ENCODE measurements at regions not wholly inside any gene's neighbourhood (a gene's known extent, or its start where the extent isn't known, plus 50 kb on each side); places are given as distances from the start of the nearest gene placed in this dataset.
A peak's percentile ranks its signal among the peaks of the same experiment; 100 is the strongest.

GRCh38 chr4:100695871-100696270 is 178.0 kb upstream of the EMCN start:
- 74 to 88% methylated on average over 1 of the region's 1 CpG for WGBS, 2 donors
- DNase-seq (no peak), ATAC-seq (ENCODE audit: insufficient read depth, low FRiP score) (no peak)
- Histone ChIP-seq H3K27ac (ENCODE audit: low read depth in 1 of 2, low read length in 1 of 2) (no peak overlapping the region), H3K4me3 (no peak overlapping the region), H3K9ac (ENCODE audit: insufficient read depth in 1 of 2, low read length in 2 of 2) (no peak overlapping the region), H3K36me3 (ENCODE audit: control insufficient read depth in 4 of 4, insufficient read depth in 4 of 4, low read length in 4 of 4) (no peaks in the 10 kb centered on the region), H3K27me3 (ENCODE audit: control insufficient read depth in 3 of 3, insufficient read depth in 3 of 3, low read length in 2 of 3) (no peaks in the 10 kb centered on the region), H3K9me3 (ENCODE audit: control insufficient read depth in 4 of 4, insufficient read depth in 3 of 4, low read length in 3 of 4) (no peaks in the 10 kb centered on the region), H3K4me1 (ENCODE audit: control insufficient read depth in 5 of 5, insufficient read depth in 5 of 5, low read length in 5 of 5) (no peaks in the 10 kb centered on the region)
- TF ChIP-seq, protein P1, sequence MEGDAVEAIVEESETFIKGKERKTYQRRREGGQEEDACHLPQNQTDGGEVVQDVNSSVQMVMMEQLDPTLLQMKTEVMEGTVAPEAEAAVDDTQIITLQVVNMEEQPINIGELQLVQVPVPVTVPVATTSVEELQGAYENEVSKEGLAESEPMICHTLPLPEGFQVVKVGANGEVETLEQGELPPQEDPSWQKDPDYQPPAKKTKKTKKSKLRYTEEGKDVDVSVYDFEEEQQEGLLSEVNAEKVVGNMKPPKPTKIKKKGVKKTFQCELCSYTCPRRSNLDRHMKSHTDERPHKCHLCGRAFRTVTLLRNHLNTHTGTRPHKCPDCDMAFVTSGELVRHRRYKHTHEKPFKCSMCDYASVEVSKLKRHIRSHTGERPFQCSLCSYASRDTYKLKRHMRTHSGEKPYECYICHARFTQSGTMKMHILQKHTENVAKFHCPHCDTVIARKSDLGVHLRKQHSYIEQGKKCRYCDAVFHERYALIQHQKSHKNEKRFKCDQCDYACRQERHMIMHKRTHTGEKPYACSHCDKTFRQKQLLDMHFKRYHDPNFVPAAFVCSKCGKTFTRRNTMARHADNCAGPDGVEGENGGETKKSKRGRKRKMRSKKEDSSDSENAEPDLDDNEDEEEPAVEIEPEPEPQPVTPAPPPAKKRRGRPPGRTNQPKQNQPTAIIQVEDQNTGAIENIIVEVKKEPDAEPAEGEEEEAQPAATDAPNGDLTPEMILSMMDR (IDR thresholded peaks at IDR 0.05; ENCODE audit: control extremely low read depth, extremely low read depth) = no peak

GRCh38 chr4:100695039-100695654 is 177.3 kb upstream of the EMCN start:
- TF ChIP-seq, protein P1 (IDR thresholded peaks at IDR 0.05; ENCODE audit: control extremely low read depth, extremely low read depth) = no peak
- WGBS, 2 donors = 47 to 59% methylated on average over 3 of the region's 3 CpGs
- H3K4me1 ChIP-seq (ENCODE audit: control insufficient read depth in 5 of 5, insufficient read depth in 5 of 5, low read length in 5 of 5) = no peaks in the 10 kb centered on the region
- no peaks in the 10 kb centered on the region for H3K36me3 ChIP-seq (ENCODE audit: control insufficient read depth in 4 of 4, insufficient read depth in 4 of 4, low read length in 4 of 4)
- H3K9ac ChIP-seq (ENCODE audit: insufficient read depth in 1 of 2, low read length in 2 of 2) = no peak overlapping the region
- H3K27me3 ChIP-seq (ENCODE audit: control insufficient read depth in 3 of 3, insufficient read depth in 3 of 3, low read length in 2 of 3) = no peaks in the 10 kb centered on the region
- peak in 1 of 3 donors; percentile 2 for DNase-seq
- no peak for ATAC-seq (ENCODE audit: insufficient read depth, low FRiP score)
- H3K9me3 ChIP-seq (ENCODE audit: control insufficient read depth in 4 of 4, insufficient read depth in 3 of 4, low read length in 3 of 4) = no peaks in the 10 kb centered on the region
- H3K4me3 ChIP-seq = no peak overlapping the region
- no peak overlapping the region for H3K27ac ChIP-seq (ENCODE audit: low read depth in 1 of 2, low read length in 1 of 2)

DNA sequence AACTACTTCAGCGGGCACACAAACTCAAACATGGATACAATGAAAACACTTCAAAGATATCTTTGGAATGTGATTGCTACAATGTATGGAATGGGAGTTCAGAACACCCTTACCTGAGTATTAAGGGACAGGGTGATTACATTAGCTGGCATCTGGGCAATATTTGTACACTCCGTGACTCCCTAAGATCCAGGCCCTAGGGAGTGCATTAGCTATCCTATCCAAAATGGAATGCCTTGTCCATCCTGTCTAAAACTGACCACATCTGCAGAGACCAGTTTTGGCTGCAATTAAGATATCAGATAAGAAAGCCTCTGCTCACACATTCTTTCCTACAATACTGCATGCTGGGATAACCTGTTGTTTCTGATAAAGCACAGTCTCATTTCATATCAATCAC is 176.6 kb upstream of the EMCN start:
- no peaks in the 10 kb centered on the region for H3K4me1 ChIP-seq (ENCODE audit: control insufficient read depth in 5 of 5, insufficient read depth in 5 of 5, low read length in 5 of 5)
- H3K36me3 ChIP-seq (ENCODE audit: control insufficient read depth in 4 of 4, insufficient read depth in 4 of 4, low read length in 4 of 4) = no peaks in the 10 kb centered on the region
- TF ChIP-seq, protein P1 (IDR thresholded peaks at IDR 0.05; ENCODE audit: control extremely low read depth, extremely low read depth) = no peak
- H3K9me3 ChIP-seq (ENCODE audit: control insufficient read depth in 4 of 4, insufficient read depth in 3 of 4, low read length in 3 of 4) = no peaks in the 10 kb centered on the region
- no peak for ATAC-seq (ENCODE audit: insufficient read depth, low FRiP score)
- H3K9ac ChIP-seq (ENCODE audit: insufficient read depth in 1 of 2, low read length in 2 of 2) = no peak overlapping the region
- H3K4me3 ChIP-seq = no peak overlapping the region
- H3K27me3 ChIP-seq (ENCODE audit: control insufficient read depth in 3 of 3, insufficient read depth in 3 of 3, low read length in 2 of 3) = no peaks in the 10 kb centered on the region
- WGBS, 2 donors = 76 to 85% methylated on average over 2 of the region's 2 CpGs
- no peak overlapping the region for H3K27ac ChIP-seq (ENCODE audit: low read depth in 1 of 2, low read length in 1 of 2)
- no peak for DNase-seq

DNA sequence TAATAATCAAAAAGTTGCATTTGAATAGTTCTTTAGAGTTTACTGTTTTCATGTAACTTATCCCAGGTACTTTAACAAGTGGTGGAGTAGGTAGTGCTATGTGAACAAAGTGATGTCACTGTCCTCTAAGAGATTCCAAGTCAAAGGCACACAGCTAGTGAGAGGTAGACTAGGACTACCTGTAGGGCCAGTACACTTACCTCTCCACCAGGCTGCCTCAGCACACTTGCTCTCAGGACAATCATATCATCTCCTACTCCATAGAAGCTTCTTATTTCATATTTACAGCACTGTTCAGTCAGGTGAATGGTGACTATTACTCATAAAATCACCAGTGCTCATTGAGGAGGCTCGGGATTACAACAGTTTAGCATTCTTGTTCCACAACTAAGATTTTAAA is 173.0 kb upstream of the EMCN start:
- Histone ChIP-seq H3K9me3 (ENCODE audit: control insufficient read depth in 4 of 4, insufficient read depth in 3 of 4, low read length in 3 of 4) (no peaks in the 10 kb centered on the region), H3K9ac (ENCODE audit: insufficient read depth in 1 of 2, low read length in 2 of 2) (no peak overlapping the region), H3K4me1 (ENCODE audit: control insufficient read depth in 5 of 5, insufficient read depth in 5 of 5, low read length in 5 of 5) (no peaks in the 10 kb centered on the region), H3K4me3 (no peak overlapping the region), H3K36me3 (ENCODE audit: control insufficient read depth in 4 of 4, insufficient read depth in 4 of 4, low read length in 4 of 4) (no peaks in the 10 kb centered on the region), H3K27ac (ENCODE audit: low read depth in 1 of 2, low read length in 1 of 2) (no peak overlapping the region), H3K27me3 (ENCODE audit: control insufficient read depth in 3 of 3, insufficient read depth in 3 of 3, low read length in 2 of 3) (no peaks in the 10 kb centered on the region)
- DNase-seq (no peak), ATAC-seq (ENCODE audit: insufficient read depth, low FRiP score) (no peak)
- TF ChIP-seq, protein P1 (IDR thresholded peaks at IDR 0.05; ENCODE audit: control extremely low read depth, extremely low read depth) = no peak
- WGBS, 2 donors = 87 to 100% methylated on average over 1 of the region's 1 CpG

Data from lung (tissue), 11 donors.